Neural progenitor cell (in vitro differentiated cells): ENCODE measurements at regions not wholly inside any gene's neighbourhood (a gene's known extent, or its start where the extent isn't known, plus 50 kb on each side); places are given as distances from the start of the nearest gene placed in this dataset.

Source experiments
- EZH2 ChIP-seq: fragments of 200-600 bp; sonication (generic); IDR thresholded peaks from 2 replicates; pipeline ENCODE4 v1.6.1; 2017; ENCODE audit warnings: antibody characterized with exemption, mild to moderate bottlenecking, moderate library complexity
- TF ChIP-seq, protein P1 (sequence below): fragments of 200-600 bp; sonication (generic); IDR thresholded peaks from 2 replicates; pipeline ENCODE4 v1.5.1; 2017; ENCODE audit warnings: antibody characterized with exemption, mild to moderate bottlenecking

DNA sequence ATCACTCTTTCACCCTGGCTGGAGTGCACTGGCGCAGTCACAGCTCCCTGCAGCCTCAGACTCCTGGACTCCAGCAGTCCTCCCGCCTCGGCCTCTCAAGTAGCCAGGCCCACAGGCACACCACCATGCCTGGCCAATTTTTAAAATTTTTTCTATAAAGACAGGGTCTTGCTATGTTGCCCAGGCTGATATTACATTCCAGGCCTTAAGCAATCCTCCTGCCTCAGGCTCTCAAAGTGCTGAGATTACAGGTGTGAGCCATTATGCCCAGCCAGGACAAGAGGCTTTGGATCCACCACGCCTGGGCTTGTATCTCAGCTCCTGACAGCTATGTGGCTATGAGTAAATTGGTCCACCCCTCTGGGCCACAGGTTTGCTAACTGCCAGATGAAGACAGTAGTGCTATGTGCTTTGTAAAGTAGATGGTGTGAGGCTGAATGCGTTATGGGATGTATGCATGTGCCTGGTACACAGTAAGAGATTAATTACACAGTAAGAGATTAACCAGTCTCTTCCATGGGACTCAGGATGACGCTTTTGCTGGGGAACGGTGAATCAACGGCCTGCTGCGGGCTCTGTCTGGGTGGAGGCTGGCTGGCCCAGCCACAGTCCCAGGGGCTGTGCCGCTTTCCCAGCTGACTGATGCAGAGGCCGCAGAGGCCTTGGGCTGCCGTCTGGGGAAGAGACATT lies 53.3 kb upstream of the NCOR2 start:
- no peak for TF ChIP-seq EZH2
- TF ChIP-seq, protein P1, sequence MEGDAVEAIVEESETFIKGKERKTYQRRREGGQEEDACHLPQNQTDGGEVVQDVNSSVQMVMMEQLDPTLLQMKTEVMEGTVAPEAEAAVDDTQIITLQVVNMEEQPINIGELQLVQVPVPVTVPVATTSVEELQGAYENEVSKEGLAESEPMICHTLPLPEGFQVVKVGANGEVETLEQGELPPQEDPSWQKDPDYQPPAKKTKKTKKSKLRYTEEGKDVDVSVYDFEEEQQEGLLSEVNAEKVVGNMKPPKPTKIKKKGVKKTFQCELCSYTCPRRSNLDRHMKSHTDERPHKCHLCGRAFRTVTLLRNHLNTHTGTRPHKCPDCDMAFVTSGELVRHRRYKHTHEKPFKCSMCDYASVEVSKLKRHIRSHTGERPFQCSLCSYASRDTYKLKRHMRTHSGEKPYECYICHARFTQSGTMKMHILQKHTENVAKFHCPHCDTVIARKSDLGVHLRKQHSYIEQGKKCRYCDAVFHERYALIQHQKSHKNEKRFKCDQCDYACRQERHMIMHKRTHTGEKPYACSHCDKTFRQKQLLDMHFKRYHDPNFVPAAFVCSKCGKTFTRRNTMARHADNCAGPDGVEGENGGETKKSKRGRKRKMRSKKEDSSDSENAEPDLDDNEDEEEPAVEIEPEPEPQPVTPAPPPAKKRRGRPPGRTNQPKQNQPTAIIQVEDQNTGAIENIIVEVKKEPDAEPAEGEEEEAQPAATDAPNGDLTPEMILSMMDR, result no peak
